NCI-H1092 (cell line): ENCODE measurements at regions not wholly inside any gene's neighbourhood (a gene's known extent, or its start where the extent isn't known, plus 50 kb on each side); places are given as distances from the start of the nearest gene placed in this dataset.

Experiments
- DNase-seq: peaks from one replicate; lab custom pipeline; 2025; lab: John Stamatoyannopoulos, UW

DNA sequence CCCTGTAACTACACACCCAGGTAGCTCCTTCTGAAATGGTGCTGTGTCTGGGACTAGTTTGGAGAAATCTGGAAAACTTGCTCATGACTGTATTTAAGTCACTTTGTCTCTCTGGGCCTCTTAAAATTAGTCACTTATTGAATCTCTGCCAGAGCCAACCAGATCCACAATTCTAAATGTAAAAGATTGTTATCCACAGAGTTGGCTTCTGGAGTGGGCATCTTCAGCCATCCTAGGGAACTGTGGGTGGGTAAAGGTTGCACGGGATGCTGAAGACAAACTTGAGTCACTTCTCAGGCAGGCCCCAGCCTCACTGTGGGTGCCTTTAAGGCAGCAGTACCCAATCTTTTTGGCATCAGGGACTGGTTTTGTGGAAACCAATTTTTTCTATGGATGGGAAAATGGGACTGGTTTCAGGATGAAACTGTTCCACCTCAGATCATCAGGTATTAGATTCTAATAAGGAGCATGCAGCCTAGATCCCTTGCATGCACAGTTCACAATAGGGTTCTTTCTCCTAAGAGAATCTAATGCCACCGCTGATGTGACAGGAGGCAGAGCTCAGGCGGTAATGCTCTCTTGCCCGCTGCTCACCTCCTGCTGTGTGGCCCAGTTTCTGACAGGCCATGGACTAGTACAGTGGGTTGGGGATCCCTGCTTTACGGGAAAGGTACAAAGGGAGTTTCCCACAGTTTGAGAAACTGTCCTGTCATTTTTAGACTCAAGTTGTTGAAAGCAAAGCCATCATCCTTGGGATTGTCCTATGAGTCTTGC is 98.3 kb upstream of the SPRED2 start:
- DNase-seq, result no peak

DNA sequence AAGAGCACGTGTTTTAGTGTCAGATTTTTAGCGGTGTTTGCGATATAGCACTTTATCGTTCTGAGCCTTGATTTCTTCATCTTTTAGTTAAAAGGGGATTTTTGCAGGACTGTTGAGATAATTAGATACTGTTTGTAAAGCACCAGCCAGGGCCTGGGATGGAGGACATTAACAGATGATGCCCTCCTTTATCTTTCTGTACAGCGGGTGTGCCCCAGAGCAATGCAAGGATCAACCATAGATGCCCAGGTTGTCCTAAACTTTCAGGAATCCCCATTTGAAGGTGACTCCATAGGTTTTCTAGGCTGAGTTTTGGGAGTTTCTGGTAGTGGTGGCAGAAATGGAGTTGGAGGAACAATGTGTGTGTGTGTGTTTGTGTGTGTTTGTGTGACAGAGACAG is 97.0 kb upstream of the SPRED2 start:
- DNase-seq, result no peak

DNA sequence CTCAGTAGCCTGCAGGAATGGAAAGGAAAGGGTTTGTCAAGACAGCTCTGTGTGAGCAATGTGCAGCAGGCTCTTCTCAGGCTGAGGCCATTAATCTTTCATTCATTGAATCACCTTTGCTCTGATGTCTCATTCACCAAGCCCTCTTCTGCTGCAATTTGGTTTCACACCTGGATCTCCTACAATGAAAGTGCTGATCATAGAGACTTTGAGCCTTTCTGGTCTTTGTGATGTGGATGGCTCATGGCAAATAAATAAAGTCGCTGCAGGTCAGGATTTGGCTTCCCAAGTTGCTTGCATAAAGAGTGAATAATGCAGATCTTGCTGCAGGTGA is 95.8 kb upstream of the SPRED2 start:
- no peak for DNase-seq

DNA sequence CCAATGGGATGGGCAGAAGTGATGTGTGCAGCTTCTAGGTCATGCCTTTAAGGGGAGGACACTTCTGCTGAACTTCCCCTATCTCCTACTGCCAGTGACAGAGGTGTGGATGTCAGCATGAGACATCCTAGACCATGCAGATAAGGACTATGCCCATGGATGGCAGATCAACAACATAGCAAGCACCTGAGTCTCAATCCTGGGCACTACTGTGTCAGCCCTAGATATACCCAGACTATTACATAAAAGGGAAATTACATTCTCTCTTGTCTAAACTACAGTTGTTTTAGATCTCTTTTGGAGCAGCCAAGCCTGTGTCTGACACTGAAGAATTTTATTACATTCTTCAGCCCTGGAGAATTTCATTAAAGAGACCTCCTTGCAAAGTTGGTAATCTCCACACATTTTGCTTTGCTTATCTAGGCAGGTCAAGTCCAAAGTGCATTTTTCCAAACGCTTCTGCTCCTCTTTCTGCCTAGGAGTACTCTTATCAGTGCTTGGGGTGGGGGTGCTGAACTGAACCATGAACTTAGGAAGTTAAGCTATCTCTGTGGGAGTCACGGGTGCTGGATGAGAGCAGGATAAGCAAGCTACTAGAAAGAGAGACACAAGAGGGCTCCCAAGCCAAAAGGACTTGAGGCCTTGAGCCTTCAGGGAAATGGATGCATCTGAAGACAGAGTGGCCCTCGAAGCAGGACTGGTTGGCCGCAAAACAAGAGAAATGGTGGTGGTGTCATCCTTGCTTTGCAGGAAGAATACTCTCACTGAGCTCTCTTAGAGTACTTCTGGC is 95.2 kb upstream of the SPRED2 start:
- DNase-seq, result no peak

DNA sequence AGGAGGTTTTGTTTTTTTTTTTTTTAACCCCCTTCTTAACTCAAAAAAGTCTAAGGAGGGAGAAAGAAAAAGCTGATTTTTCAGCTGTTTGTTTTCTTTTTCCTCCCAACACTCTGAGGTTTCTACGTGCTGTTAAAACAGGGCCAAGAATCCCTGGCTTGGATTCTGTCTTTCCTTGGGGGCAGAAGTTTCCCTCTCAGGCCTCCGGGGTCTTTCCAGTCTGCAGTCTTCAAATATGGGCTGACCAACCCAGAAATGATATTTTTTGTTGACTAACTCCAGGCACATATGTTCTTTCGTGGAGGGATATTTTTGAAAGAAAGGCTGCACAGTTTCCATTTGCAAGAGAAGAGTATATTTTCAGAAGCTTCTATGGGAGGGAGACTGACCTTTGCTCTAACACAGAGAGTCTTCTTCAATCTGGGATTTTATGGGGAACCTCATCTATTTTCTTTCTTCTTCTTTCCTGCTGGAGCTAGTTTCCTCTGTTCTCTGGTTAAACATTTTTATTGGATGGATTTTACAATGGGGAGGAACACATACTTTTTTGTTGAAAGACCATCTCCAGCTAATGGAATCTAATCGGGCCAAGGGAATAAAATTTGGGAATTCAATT is 93.3 kb upstream of the SPRED2 start:
- DNase-seq, result no peak

DNA sequence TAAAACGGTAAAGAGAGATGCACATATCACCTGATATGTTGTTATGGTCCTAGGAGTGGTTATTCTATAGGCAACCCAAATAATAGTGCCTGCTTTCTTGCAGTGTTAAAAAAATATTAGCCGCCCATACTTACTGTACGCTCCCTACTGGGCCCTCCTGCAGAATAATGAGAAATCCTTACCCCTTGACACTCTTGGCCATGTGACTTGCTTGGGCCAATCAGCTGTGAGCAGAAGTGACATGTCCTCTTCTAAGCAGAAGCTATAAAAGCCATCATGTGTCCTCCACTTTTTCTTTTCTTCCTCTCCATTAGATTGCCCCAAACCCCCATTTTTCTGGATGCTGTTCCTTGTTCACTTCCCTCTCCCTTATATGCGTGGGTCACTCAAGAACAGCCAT is 90.5 kb upstream of the SPRED2 start:
- DNase-seq, result no peak

DNA sequence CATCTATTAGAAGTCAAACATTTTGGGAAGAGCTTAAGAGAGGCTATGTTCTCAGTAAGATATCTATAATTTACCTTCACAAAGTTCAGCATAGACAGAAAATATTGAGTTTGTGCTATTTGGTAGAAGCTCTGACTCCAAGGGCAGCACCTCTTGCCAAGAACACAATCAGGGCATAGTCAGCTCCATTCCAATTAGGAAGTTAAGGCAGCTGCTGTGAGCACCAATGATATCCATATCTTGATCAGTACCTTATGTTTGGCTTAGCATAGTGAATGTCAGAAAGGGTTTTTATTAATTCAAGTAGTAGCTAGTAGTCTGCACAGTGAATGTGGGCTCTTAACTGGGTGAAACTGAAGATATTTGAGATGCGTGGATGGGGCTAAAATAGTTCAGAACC is 86.4 kb upstream of the SPRED2 start:
- no peak for DNase-seq

DNA sequence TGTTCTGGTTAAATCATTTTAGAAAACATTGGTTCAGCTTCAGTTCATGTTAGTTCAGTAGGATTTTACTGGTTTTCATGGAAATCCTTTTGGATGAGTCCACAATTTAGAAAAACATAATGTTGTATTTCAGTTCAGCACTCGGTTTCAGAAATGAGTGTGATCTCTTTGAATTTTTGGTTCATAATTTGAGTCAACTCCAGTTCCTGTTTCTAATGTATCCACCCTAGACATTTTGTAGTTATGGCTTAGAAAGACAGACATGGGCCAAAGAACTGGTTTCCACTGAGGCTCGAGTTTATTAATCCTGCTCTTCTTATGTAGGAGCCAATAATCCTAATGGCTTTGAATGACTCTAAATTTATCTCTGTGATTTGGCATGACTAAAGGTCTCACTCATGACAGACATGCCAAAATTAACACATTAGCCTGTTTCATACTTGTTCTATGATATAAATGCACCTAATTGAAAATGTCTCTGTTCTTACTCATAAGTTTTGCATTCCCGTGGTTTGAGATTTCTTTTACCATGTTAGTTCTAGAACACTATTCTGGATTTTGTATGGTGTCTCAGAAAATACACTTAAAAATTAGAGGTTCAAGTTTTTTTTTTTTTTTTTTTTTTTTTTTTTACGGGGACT is 82.3 kb upstream of the SPRED2 start:
- DNase-seq, result no peak

DNA sequence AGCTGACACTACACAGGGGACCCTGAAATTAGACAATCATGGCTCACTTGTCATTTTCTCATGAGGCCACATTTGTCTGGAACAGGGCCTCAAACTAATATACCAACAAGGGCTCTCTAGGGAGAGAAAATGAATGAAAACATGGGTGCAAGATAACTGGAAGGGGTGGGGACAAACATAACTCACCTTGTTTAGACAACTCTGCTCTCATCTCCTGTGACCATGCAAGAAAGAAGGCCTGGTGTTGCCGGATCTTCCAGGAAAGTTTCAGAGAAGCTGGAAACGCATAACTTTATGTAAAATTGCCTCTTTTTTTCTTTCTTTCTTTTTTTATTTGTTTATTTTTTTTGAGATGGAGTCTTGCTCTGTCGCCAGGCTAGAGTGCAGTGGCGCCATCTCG is 80.4 kb upstream of the SPRED2 start:
- no peak for DNase-seq

DNA sequence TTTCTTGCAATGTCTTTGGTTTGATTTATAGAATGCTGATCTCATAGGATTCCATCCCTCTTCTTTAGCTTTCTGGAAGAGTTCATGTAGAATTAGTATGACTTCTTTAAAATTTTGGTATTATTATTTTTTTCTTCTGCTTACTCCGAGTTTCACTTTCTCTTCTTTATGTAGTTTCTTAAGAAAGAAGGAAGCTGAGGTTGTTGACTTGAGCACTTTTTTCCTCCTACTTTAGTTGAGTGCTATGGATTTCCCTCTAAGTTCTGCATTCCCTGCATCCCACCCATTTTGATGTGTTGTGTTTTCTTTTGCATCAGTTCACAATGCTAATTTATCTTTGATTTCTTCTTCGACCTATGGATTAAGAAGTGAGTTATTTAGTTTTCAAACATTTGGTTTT is 78.9 kb upstream of the SPRED2 start:
- no peak for DNase-seq

DNA sequence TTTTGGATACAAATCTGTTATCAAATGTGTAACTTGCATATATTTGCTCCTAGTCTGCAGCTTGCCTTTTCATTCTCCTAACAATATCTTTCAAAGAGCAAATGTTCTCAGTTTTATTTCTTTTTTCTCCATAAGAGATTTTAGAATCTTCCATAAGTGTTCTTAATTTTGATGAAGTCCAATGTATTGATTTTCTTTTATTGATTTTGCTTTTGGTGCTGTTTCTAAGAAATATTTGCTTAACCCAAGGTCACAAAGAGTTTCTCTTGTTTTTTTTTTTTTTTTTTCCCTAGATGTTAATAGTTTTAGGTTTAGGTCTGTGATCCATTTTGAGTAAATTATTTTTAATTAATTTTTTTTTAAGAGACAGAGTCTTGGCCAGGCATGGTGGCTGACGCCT is 75.8 kb upstream of the SPRED2 start:
- DNase-seq, result no peak

DNA sequence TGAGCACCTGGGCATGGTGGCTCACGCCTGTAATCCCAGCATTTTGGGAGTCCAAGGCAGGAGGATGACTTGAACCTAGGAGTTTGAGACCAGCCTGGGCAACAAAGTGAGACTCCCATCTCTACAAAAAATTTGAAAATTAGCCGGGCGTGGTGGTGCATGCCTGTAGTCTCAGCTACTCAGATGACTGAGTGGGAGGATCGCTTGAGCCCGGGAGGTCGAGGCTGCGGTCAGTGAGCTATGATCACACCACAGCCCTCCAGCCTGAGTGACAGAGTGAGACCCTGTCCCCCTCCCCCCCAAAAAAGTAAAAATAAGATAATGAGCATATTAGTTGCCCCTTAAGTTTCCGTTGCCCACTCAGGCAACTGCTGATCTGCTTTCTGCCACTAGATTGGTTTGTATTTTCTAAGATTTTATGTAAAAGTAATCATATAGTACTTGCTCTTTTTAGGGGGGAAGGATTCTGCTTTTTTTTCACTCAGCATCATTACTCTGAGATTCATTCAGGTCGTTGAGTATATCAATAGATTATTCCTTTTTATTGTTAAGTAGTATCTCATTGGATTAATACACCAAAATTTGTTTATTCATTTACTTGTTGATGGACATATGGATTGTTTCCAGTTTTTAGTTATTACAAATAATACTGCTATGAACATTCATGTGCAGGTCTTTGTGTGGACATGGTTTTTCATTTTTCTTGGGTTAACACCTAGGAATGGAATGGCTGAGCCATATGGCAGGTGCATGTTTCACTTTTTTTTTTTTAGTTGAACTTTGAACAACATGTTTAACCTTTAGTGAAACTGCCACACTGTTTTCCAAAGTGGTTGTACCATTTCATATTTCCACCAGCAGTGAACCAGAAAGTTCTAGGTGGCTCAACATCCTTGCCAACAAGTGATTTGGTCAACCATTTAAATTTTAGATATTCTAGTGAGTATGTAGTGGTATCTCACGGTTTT is 75.0 kb upstream of the SPRED2 start:
- no peak for DNase-seq

DNA sequence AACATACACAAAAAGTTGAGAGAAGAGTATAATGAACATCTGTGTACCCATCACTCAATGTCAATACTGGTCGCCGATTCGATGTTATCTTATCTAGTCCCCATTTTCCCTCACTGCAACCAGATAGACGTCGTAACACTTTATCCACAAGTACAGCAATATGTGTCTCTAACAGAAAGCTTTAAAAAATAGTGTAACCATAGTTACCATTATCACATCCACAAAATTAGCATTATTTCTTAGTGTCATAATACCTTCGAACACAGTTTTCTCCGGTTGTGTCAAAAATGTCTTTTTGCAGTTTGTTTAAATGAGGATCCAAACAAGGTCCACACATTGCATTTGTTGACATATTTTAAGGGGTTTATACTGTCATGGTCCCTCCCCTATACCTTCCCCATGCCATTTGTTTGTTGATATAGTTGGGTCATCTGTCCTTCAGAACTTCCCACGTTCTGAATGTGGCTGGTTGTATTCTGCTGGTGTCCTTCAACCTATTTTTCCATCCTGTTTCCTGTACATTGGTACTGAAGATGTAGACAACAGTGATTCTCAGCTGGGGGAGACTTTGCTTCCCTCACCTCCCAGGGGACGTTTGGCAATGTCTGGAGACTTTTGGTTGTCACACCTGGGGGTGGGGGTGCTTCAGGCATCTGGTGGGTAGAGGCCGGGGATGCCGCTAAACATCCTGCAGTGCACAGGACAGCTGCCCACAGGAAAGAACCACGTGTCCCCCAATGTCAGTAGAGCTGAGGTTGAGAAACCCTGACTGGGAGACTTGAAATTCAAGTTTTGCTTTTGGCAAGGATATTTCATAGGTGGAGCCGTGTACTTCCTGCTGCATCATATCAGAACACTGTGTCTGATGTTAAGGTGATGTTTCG is 72.7 kb upstream of the SPRED2 start:
- DNase-seq, result no peak

DNA sequence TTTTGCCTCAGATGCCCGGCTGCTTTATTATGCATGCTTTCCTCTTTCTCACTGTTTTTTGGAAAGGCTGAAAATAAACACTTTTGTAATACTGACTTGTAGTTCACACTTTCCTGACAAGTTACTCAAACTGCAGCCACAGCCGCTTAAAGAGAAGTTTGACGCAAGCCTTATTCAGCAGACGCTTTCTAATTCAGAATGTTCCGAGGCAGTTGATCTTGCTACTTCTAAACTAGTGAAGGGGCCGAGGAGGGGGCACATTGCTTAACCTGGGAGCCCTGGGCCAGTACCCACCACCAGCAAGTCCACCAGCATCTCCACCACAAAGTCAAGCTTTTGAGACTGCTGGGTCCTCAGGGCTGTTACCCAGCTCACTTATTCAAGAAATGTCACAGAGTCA is 71.8 kb upstream of the SPRED2 start:
- no peak for DNase-seq

DNA sequence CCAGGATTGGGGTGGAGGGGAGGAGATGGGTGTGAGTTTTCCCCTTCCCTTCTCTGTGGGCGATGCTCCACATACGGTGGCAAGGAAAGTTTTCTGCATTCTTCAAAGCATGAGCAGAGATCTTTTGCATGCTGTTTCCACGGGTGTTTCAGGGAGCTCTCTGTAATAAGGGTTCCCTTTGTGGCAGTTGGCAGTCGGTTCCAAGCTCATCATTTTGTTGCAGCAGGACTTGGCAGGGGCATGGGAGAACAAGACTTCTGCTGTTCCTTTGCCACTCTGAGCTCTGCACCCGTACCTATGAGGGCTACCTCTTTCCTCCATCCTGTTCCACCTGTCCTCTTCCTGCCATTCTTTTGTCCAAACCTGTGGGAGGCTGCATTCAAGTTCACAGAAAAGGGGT is 71.3 kb upstream of the SPRED2 start:
- DNase-seq, result no peak

DNA sequence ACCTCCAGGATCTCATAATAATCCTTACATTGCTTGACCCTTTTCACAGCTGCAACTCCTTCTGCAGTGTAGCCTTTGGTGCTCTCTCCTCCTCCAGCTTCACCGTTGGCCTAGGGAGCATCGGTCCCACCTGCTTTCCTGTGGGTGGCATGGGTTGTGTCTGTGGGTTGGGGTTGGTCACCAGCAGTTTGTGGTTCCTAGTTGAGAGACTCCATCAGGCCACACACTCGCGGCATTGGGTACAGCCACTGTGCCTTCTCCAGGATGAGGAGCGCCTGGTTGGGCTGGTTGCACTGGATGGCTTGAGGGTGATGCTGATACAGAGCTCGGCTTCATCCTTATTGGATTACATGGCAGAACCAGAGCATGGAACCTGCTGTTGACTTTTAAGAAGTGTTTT is 69.4 kb upstream of the SPRED2 start:
- no peak for DNase-seq

DNA sequence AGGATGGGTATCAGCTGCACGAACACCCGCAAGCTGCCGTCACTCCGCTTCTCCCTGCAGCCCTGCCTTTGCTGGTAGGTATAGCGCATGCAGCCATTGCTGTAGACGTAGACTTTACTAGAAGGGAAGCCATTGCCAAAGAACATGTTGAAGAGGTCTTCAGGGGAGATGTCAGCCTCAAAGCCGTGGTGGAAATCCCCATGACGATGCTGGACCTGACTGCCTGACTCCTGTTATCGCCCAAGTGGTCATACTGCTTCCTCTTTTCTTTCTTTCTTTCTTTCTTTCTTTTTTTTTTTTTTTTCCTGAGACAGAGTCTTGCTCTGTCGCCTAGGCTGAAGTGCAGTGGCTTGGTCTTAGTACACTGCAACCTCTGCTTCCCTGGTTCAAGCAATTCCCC is 68.7 kb upstream of the SPRED2 start:
- no peak for DNase-seq

DNA sequence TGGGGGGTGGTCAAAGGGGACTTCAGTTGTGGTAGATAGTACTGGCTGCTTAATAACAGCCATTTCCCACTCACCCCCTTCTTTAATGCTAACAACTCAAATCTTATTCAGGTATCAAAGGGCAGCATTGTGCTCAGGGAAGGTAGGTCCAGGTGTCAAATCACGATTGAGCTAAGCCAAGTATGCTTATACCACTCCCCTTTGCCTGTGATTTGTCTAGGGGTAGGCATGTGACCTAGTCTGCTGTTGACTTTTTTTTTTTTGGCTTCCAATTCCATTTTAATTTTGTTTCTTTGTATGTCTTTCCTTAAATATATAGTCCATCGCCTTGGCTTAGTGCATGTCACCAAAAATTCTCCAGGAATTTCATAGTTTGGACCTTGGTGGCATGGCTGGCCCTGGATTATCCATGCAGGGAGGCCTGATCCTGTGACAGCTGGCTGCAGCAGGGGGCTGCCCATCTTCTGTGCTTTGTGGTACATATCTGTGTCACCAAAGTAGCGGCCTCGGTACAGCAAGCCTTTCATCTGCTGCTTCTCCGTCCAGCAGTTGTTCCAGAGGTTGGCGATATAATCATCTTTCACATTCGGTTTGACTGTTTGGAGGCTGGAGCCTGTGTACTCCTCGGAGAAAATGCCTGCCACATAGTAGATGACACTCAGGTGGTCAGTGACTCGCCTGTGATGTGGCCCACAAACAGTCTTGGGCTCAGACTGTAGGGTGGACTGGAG is 68.1 kb upstream of the SPRED2 start:
- DNase-seq, result no peak

DNA sequence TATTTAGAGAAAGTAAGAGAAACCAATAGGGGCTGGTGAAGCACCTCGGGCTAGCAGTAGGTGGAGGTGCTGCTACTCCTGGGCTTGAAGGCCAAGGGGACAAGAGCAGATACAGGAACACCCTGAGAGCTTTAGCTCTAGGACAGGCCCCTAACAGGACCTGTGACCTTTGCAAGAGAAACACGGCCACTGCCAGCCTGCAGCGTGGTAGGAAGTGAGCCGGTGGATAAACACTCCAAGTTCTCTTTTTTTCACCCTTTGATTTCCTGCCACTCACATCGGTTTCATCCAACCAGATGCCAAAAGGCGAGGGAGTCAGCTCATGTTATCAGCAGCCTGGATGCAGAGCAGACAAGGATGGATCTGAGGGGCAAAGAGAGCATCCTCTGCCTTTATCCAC is 66.8 kb upstream of the SPRED2 start:
- no peak for DNase-seq

DNA sequence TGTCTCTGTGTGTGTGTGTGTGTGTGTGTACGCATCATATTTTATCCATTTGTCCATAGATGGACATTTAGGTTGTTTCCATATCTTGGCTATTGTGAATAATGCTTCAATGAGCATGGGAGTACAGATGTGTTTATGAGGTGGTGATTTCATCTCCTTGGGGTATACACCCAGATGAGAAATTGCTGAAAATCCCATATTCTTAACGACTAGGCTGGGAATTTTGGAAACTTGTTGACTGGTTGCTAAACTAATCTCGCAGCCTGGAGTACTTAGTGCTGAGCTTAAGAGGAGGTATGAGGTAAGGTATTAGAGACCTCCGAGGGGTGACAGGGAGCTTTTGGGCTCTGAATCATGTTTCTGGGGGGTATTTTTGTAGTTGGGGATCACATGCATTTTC is 66.0 kb upstream of the SPRED2 start:
- DNase-seq, result no peak
